ENCODE measurements at regions not wholly inside any gene's neighbourhood (a gene's known extent, or its start where the extent isn't known, plus 50 kb on each side); places are given as distances from the start of the nearest gene placed in this dataset.

DNA sequence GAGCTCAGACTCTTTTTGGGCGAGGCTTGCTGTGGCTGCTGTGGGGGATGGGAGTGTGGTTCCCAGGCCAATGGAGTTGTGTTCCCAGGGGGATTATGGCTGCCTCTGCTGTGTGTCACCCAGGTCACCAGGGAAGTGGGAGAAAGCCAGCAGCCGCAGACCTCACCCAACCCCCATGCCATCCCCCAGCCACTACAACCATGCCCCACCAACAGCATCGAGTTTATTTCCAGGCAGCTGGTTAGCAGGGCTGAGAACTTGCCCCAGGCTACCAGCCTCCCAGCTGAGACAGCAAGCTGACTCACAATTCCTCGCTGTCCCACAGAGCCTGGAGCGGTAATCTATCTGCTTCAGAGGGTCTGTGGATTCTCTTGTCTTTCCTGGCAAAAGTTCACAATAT, 331.7 kb downstream of the FRK start:
- TF ChIP-seq POLR2AphosphoS5 (IDR thresholded peaks at IDR 0.05; ENCODE audit: borderline replicate concordance, low read depth, low read length) (no peak), EZH2 (IDR thresholded peaks at IDR 0.05) (no peak)

Data from SK-N-MC (cell line).